Suprapubic skin (tissue), 4 donors: ENCODE measurements at regions not wholly inside any gene's neighbourhood (a gene's known extent, or its start where the extent isn't known, plus 50 kb on each side); places are given as distances from the start of the nearest gene placed in this dataset.

Experiments used
- DNase-seq, 2 donors: peaks; one replicate each; pipeline ENCODE4 v3.0.0-alpha.2; 2019; ENCODE audit warnings: low spot score in 2 of 2
- H3K27ac ChIP-seq: fragments of 200-600 bp; sonication (generic); one replicate; pipeline ENCODE4 v1.5.1; 2019
- H3K27me3 ChIP-seq: fragments of 200-600 bp; sonication (generic); one replicate; pipeline ENCODE4 v1.5.1; 2019
- H3K36me3 ChIP-seq: fragments of 200-600 bp; sonication (generic); one replicate; pipeline ENCODE4 v1.5.1; 2019
- H3K4me1 ChIP-seq: fragments of 200-600 bp; sonication (generic); one replicate; pipeline ENCODE4 v1.5.1; 2019
- H3K4me3 ChIP-seq: fragments of 200-600 bp; sonication (generic); one replicate; pipeline ENCODE4 v1.5.1; 2019; ENCODE audit warnings: mild to moderate bottlenecking
- H3K9me3 ChIP-seq: fragments of 200-600 bp; sonication (generic); one replicate; pipeline ENCODE4 v1.5.1; 2019
- CTCF ChIP-seq, 2 donors: fragments of 200-600 bp in 1 of 2; fragments of 450-650 bp in 1 of 2; sonication (generic) in 1 of 2; IDR thresholded peaks; one replicate each; pipeline ENCODE4 v1.5.1; 2016 to 2019; ENCODE audit warnings: antibody characterized with exemption in 2 of 2, mild to moderate bottlenecking in 1 of 2, moderate library complexity in 1 of 2
- EP300 ChIP-seq: sonication (generic); formaldehyde crosslinking; IDR thresholded peaks from one replicate; pipeline ENCODE4 v1.6.1; 2017; ENCODE audit warnings: antibody characterized with exemption
- POLR2A ChIP-seq, 2 donors: fragments of 450-650 bp; IDR thresholded peaks; one replicate each; pipeline ENCODE4 v1.6.1; 2017; ENCODE audit warnings: antibody characterized with exemption in 2 of 2, mild to moderate bottlenecking in 2 of 2, moderate library complexity in 2 of 2
- POLR2AphosphoS5 ChIP-seq, 3 donors: sonication (generic); formaldehyde crosslinking; IDR thresholded peaks; one replicate each; pipeline ENCODE4 v1.6.1; 2017; ENCODE audit warnings: antibody characterized with exemption in 3 of 3
- WGBS: methylation state at CpG from one replicate; pipeline ENCODE4 v1.1.5; 2018; 5-methylcytosine and 5-hydroxymethylcytosine counted together

- TF ChIP-seq CTCF (IDR thresholded peaks at IDR 0.05) (no peak), POLR2AphosphoS5 (IDR thresholded peaks at IDR 0.05) (no peak), EP300 (no peak)
Measured at GRCh38 chr12:42652048-42652447, 62.5 kb upstream of the PRICKLE1 start.

GRCh38 chr12:42648061-42648460, 58.5 kb upstream of the PRICKLE1 start:
- WGBS: 39% methylated on average over 3 of the region's 3 CpGs
- no peaks in the 10 kb centered on the region for H3K4me1 ChIP-seq
- no peaks in the 10 kb centered on the region for H3K27me3 ChIP-seq
- no peak overlapping the region for H3K4me3 ChIP-seq
- no peak overlapping the region for H3K27ac ChIP-seq
- no peak for DNase-seq
- TF ChIP-seq EP300: no peak
- TF ChIP-seq POLR2A (IDR thresholded peaks at IDR 0.05): no peak
- TF ChIP-seq CTCF (IDR thresholded peaks at IDR 0.05): no peak
- no peak for TF ChIP-seq POLR2AphosphoS5 (IDR thresholded peaks at IDR 0.05)
- H3K36me3 ChIP-seq: no peaks in the 10 kb centered on the region
- H3K9me3 ChIP-seq: no peaks in the 10 kb centered on the region

More at GRCh38 chr12:42652048-42652447, 62.5 kb upstream of the PRICKLE1 start:
- H3K4me3 ChIP-seq: no peak overlapping the region
- 74% methylated on average over 5 of the region's 5 CpGs for WGBS
- no peaks in the 10 kb centered on the region for H3K27me3 ChIP-seq
- no peak overlapping the region for H3K27ac ChIP-seq
- DNase-seq: no peak
- H3K4me1 ChIP-seq: no peaks in the 10 kb centered on the region
- H3K36me3 ChIP-seq: no peaks in the 10 kb centered on the region
- no peaks in the 10 kb centered on the region for H3K9me3 ChIP-seq

- no peaks in the 10 kb centered on the region for H3K4me1 ChIP-seq
Measured at GRCh38 chr12:42643881-42644579, 54.5 kb upstream of the PRICKLE1 start.

GRCh38 chr12:42641221-42641885, 51.8 kb upstream of the PRICKLE1 start:
- WGBS: 48% methylated on average over 1 of the region's 1 CpG

More at GRCh38 chr12:42643881-42644579, 54.5 kb upstream of the PRICKLE1 start:
- no peak overlapping the region for H3K27ac ChIP-seq
- no peak overlapping the region for H3K4me3 ChIP-seq
- no peak for DNase-seq
- H3K27me3 ChIP-seq: no peaks in the 10 kb centered on the region
- no peaks in the 10 kb centered on the region for H3K9me3 ChIP-seq
- 71% methylated on average over 6 of the region's 6 CpGs for WGBS
- TF ChIP-seq POLR2AphosphoS5 (IDR thresholded peaks at IDR 0.05): no peak
- no peak for TF ChIP-seq EP300
- no peak for TF ChIP-seq CTCF (IDR thresholded peaks at IDR 0.05)
- H3K36me3 ChIP-seq: no peaks in the 10 kb centered on the region

More at GRCh38 chr12:42641221-42641885, 51.8 kb upstream of the PRICKLE1 start:
- Histone ChIP-seq H3K27ac (no peak overlapping the region), H3K4me1 (no peaks in the 10 kb centered on the region), H3K27me3 (no peaks in the 10 kb centered on the region), H3K36me3 (no peaks in the 10 kb centered on the region), H3K4me3 (no peak overlapping the region), H3K9me3 (no peaks in the 10 kb centered on the region)
- no peak for DNase-seq
- TF ChIP-seq POLR2AphosphoS5 (IDR thresholded peaks at IDR 0.05) (no peak), EP300 (no peak), POLR2A (IDR thresholded peaks at IDR 0.05) (no peak), CTCF (IDR thresholded peaks at IDR 0.05) (no peak)
